ENCODE measurements at regions not wholly inside any gene's neighbourhood (a gene's known extent, or its start where the extent isn't known, plus 50 kb on each side); places are given as distances from the start of the nearest gene placed in this dataset.
"Not testable (repeated sequence)": the region's sequence is repeated elsewhere in the genome, so short reads cannot be mapped to it uniquely, and the experiment has no call there.

- Mint-ChIP-seq H3K36me3 (no peaks in the 10 kb centered on the region), H3K4me1 (peaks cover 0 to 6% (median 3%) of the 10 kb centered on the region in 4 donors), H3K4me3 (no peak overlapping the region), H3K27ac (no peak overlapping the region), H3K27me3 (no peaks in the 10 kb centered on the region), H3K9me3 (no peaks in the 10 kb centered on the region)
- Histone ChIP-seq H3K27me3 (ENCODE audit: insufficient read depth, low read length) (no peaks in the 10 kb centered on the region), H3K4me3 (ENCODE audit: low read length in 2 of 2) (no peak overlapping the region), H3K27ac (ENCODE audit: low read depth, low read length) (no peak overlapping the region), H3K9me3 (ENCODE audit: control insufficient read depth in 1 of 2, low read length in 2 of 2) (no peaks in the 10 kb centered on the region), H3K36me3 (ENCODE audit: insufficient read depth, low read length) (no peaks in the 10 kb centered on the region), H3K4me1 (ENCODE audit: insufficient read depth, low read length) (no peaks in the 10 kb centered on the region)
- CTCF ChIA-PET (ENCODE audit: partially characterized antibody) = interaction anchor here (1.3 kb wide), 1 partner anchor 12 kb away, joined by 4 read pairs; no protein-coding TSS in a partner anchor
- POLR2A ChIA-PET (ENCODE audit: partially characterized antibody) = no interaction called here
- intact Hi-C loops (cut with micrococcal nuclease) = no loop called here
- no peak for DNase-seq
These were observed 131.5 kb upstream of the KIF5B start for GRCh38 chr10:32187686-32188085.

GRCh38 chr10:32183652-32184051, 127.4 kb upstream of the KIF5B start:
- H3K27ac ChIP-seq (ENCODE audit: low read depth, low read length) = not testable (repeated sequence)

GRCh38 chr10:32182476-32182875, 126.3 kb upstream of the KIF5B start:
- H3K4me1 Mint-ChIP-seq = no peaks in the 10 kb centered on the region
- no peak for DNase-seq
- CTCF ChIA-PET (ENCODE audit: partially characterized antibody) = no interaction called here
- H3K27me3 Mint-ChIP-seq = peaks cover 0 to 2% of the 10 kb centered on the region in 2 donors
- no peaks in the 10 kb centered on the region for H3K9me3 ChIP-seq (ENCODE audit: control insufficient read depth in 1 of 2, low read length in 2 of 2)
- H3K4me1 ChIP-seq (ENCODE audit: insufficient read depth, low read length) = no peaks in the 10 kb centered on the region
- H3K4me3 ChIP-seq (ENCODE audit: low read length in 2 of 2) = no peak overlapping the region
- no peaks in the 10 kb centered on the region for H3K36me3 Mint-ChIP-seq
- intact Hi-C loops (cut with micrococcal nuclease) = no loop called here
- H3K27me3 ChIP-seq (ENCODE audit: insufficient read depth, low read length) = no peaks in the 10 kb centered on the region
- H3K4me3 Mint-ChIP-seq = no peak overlapping the region
- H3K9me3 Mint-ChIP-seq = peaks cover 0 to 3% (median 0%) of the 10 kb centered on the region in 8 donors
- POLR2A ChIA-PET (ENCODE audit: partially characterized antibody) = no interaction called here
- no peak overlapping the region for H3K27ac Mint-ChIP-seq
- H3K27ac ChIP-seq (ENCODE audit: low read depth, low read length) = no peak overlapping the region
- no peaks in the 10 kb centered on the region for H3K36me3 ChIP-seq (ENCODE audit: insufficient read depth, low read length)

More at GRCh38 chr10:32183652-32184051, 127.4 kb upstream of the KIF5B start:
- H3K4me1 Mint-ChIP-seq; H3K36me3 ChIP-seq (ENCODE audit: insufficient read depth, low read length); H3K9me3 Mint-ChIP-seq; DNase-seq; H3K27me3 ChIP-seq (ENCODE audit: insufficient read depth, low read length); H3K27ac Mint-ChIP-seq; H3K4me1 ChIP-seq (ENCODE audit: insufficient read depth, low read length); POLR2A ChIA-PET (ENCODE audit: partially characterized antibody); CTCF ChIA-PET (ENCODE audit: partially characterized antibody); H3K9me3 ChIP-seq (ENCODE audit: control insufficient read depth in 1 of 2, low read length in 2 of 2); H3K4me3 Mint-ChIP-seq; intact Hi-C loops (cut with micrococcal nuclease); H3K4me3 ChIP-seq (ENCODE audit: low read length in 2 of 2); H3K36me3 Mint-ChIP-seq; H3K27me3 Mint-ChIP-seq: not testable (repeated sequence)

GRCh38 chr10:32180390-32181280, 124.4 kb upstream of the KIF5B start:
- intact Hi-C loops (cut with micrococcal nuclease) = no loop called here
- no peak overlapping the region for H3K4me3 ChIP-seq (ENCODE audit: low read length in 2 of 2)
- no peak overlapping the region for H3K27ac ChIP-seq (ENCODE audit: low read depth, low read length)
- Mint-ChIP-seq H3K4me3 (no peak overlapping the region), H3K36me3 (no peaks in the 10 kb centered on the region), H3K9me3 (peaks cover 0 to 3% (median 0%) of the 10 kb centered on the region in 8 donors), H3K27me3 (peaks cover 0 to 2% of the 10 kb centered on the region in 2 donors), H3K4me1 (no peaks in the 10 kb centered on the region), H3K27ac (no peak overlapping the region)
- CTCF ChIA-PET (ENCODE audit: partially characterized antibody) = no interaction called here
- H3K36me3 ChIP-seq (ENCODE audit: insufficient read depth, low read length) = no peaks in the 10 kb centered on the region
- DNase-seq = no peak
- no peaks in the 10 kb centered on the region for H3K27me3 ChIP-seq (ENCODE audit: insufficient read depth, low read length)
- POLR2A ChIA-PET (ENCODE audit: partially characterized antibody) = interaction anchor here (0.7 kb wide), 1 partner anchor 530 kb away, joined by 3 read pairs; no protein-coding TSS in a partner anchor
- no peaks in the 10 kb centered on the region for H3K4me1 ChIP-seq (ENCODE audit: insufficient read depth, low read length)
- no peaks in the 10 kb centered on the region for H3K9me3 ChIP-seq (ENCODE audit: control insufficient read depth in 1 of 2, low read length in 2 of 2)

GRCh38 chr10:32179836-32180235, 123.6 kb upstream of the KIF5B start:
- no peaks in the 10 kb centered on the region for H3K27me3 ChIP-seq (ENCODE audit: insufficient read depth, low read length)
- no peak overlapping the region for H3K4me3 ChIP-seq (ENCODE audit: low read length in 2 of 2)
- H3K4me1 ChIP-seq (ENCODE audit: insufficient read depth, low read length) = no peaks in the 10 kb centered on the region
- ChIA-PET CTCF (ENCODE audit: partially characterized antibody) (no interaction called here), POLR2A (ENCODE audit: partially characterized antibody) (interaction anchor here (0.7 kb wide), 1 partner anchor 531 kb away, joined by 3 read pairs; no protein-coding TSS in a partner anchor)
- Mint-ChIP-seq H3K4me1 (no peaks in the 10 kb centered on the region), H3K36me3 (no peaks in the 10 kb centered on the region), H3K9me3 (peaks cover 0 to 6% (median 0%) of the 10 kb centered on the region in 8 donors), H3K27ac (no peak overlapping the region), H3K4me3 (no peak overlapping the region), H3K27me3 (peaks cover 0 to 2% of the 10 kb centered on the region in 2 donors)
- intact Hi-C loops (cut with micrococcal nuclease) = no loop called here
- no peak overlapping the region for H3K27ac ChIP-seq (ENCODE audit: low read depth, low read length)
- H3K9me3 ChIP-seq (ENCODE audit: control insufficient read depth in 1 of 2, low read length in 2 of 2) = no peaks in the 10 kb centered on the region
- DNase-seq = no peak
- H3K36me3 ChIP-seq (ENCODE audit: insufficient read depth, low read length) = no peaks in the 10 kb centered on the region

- POLR2A ChIA-PET (ENCODE audit: partially characterized antibody); H3K4me1 Mint-ChIP-seq; H3K4me3 ChIP-seq (ENCODE audit: low read length in 2 of 2); H3K36me3 Mint-ChIP-seq; H3K27me3 Mint-ChIP-seq; H3K36me3 ChIP-seq (ENCODE audit: insufficient read depth, low read length); H3K27ac Mint-ChIP-seq; H3K4me1 ChIP-seq (ENCODE audit: insufficient read depth, low read length); DNase-seq; H3K27ac ChIP-seq (ENCODE audit: low read depth, low read length); intact Hi-C loops (cut with micrococcal nuclease); H3K9me3 Mint-ChIP-seq; H3K27me3 ChIP-seq (ENCODE audit: insufficient read depth, low read length); CTCF ChIA-PET (ENCODE audit: partially characterized antibody); H3K4me3 Mint-ChIP-seq; H3K9me3 ChIP-seq (ENCODE audit: control insufficient read depth in 1 of 2, low read length in 2 of 2): not testable (repeated sequence)
These were observed 121.4 kb upstream of the KIF5B start for GRCh38 chr10:32177594-32177993.

GRCh38 chr10:32175629-32176028, 119.4 kb upstream of the KIF5B start:
- H3K27me3 Mint-ChIP-seq = no peaks in the 10 kb centered on the region
- no peak overlapping the region for H3K27ac ChIP-seq (ENCODE audit: low read depth, low read length)
- no peaks in the 10 kb centered on the region for H3K9me3 ChIP-seq (ENCODE audit: control insufficient read depth in 1 of 2, low read length in 2 of 2)
- intact Hi-C loops (cut with micrococcal nuclease) = no loop called here
- H3K27me3 ChIP-seq (ENCODE audit: insufficient read depth, low read length) = no peaks in the 10 kb centered on the region
- ChIA-PET POLR2A (ENCODE audit: partially characterized antibody) (no interaction called here), CTCF (ENCODE audit: partially characterized antibody) (interaction anchor here (0.7 kb wide), 1 partner anchor 1152 kb away, joined by 3 read pairs; no protein-coding TSS in a partner anchor)
- DNase-seq = no peak
- no peak overlapping the region for H3K4me3 ChIP-seq (ENCODE audit: low read length in 2 of 2)
- H3K4me1 ChIP-seq (ENCODE audit: insufficient read depth, low read length) = no peaks in the 10 kb centered on the region
- H3K27ac Mint-ChIP-seq = no peak overlapping the region
- no peaks in the 10 kb centered on the region for H3K4me1 Mint-ChIP-seq
- no peaks in the 10 kb centered on the region for H3K36me3 Mint-ChIP-seq
- H3K36me3 ChIP-seq (ENCODE audit: insufficient read depth, low read length) = no peaks in the 10 kb centered on the region
- no peak overlapping the region for H3K4me3 Mint-ChIP-seq
- peaks cover 0 to 6% (median 0%) of the 10 kb centered on the region in 8 donors for H3K9me3 Mint-ChIP-seq

Data from CD4-positive, alpha-beta memory T cell (primary cell).